PFSK-1 (cell line): ENCODE measurements at regions not wholly inside any gene's neighbourhood (a gene's known extent, or its start where the extent isn't known, plus 50 kb on each side); places are given as distances from the start of the nearest gene placed in this dataset.

Experiments used
- FOXP2 ChIP-seq: optimal IDR thresholded peaks from 2 replicates; pipeline ENCODE3; 2011; ENCODE audit warnings: borderline replicate concordance, control low read depth, inconsistent platforms; ENCODE audit not compliant: insufficient read depth; ENCODE audit errors: extremely low read length, extremely low read depth
- POLR2AphosphoS5 ChIP-seq: IDR thresholded peaks from 2 replicates; pipeline ENCODE4 v1.6.1; 2012; ENCODE audit warnings: low read depth, mild to moderate bottlenecking, control low read depth, low read length, moderate library complexity
- SIN3A ChIP-seq: IDR thresholded peaks from 2 replicates; pipeline ENCODE4 v1.6.1; 2012; ENCODE audit warnings: mild to moderate bottlenecking, low read length, moderate library complexity, borderline replicate concordance; ENCODE audit not compliant: insufficient read depth
- TAF1 ChIP-seq: IDR thresholded peaks from 2 replicates; pipeline ENCODE4 v1.6.1; 2012; ENCODE audit warnings: low read length, control low read depth, borderline replicate concordance; ENCODE audit not compliant: insufficient read depth
- TF ChIP-seq, protein P1 (sequence below), 2 experiments: IDR thresholded peaks; 2 replicates each; pipeline versions ENCODE4 v1.6.1 to v1.8.0; 2011 to 2012; ENCODE audit warnings: low read depth in 2 of 2, low read length in 2 of 2, control low read depth in 1 of 2, inconsistent platforms in 1 of 2, mild to moderate bottlenecking in 1 of 2, moderate library complexity in 1 of 2; ENCODE audit not compliant: insufficient read depth in 1 of 2

DNA sequence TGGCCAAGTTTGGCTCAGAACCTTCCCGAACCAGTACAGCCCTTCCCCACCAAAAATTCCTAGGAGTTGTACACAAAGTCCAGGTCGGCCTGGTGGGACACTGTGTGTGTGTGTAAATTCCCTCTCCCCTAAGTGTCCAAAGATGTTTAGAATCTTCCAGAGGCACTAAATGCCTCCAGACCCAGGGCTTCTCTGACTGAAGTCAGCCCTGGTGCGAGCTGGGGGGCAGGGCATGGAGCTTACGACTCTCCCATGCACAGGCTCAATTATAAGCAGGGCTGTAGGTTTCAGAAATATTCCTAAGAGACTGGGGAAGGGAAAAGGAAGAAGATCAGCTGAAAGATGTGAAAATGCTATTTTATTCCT lies 106.9 kb upstream of the ATF7IP start:
- no peak for TF ChIP-seq SIN3A
- TF ChIP-seq, protein P1, sequence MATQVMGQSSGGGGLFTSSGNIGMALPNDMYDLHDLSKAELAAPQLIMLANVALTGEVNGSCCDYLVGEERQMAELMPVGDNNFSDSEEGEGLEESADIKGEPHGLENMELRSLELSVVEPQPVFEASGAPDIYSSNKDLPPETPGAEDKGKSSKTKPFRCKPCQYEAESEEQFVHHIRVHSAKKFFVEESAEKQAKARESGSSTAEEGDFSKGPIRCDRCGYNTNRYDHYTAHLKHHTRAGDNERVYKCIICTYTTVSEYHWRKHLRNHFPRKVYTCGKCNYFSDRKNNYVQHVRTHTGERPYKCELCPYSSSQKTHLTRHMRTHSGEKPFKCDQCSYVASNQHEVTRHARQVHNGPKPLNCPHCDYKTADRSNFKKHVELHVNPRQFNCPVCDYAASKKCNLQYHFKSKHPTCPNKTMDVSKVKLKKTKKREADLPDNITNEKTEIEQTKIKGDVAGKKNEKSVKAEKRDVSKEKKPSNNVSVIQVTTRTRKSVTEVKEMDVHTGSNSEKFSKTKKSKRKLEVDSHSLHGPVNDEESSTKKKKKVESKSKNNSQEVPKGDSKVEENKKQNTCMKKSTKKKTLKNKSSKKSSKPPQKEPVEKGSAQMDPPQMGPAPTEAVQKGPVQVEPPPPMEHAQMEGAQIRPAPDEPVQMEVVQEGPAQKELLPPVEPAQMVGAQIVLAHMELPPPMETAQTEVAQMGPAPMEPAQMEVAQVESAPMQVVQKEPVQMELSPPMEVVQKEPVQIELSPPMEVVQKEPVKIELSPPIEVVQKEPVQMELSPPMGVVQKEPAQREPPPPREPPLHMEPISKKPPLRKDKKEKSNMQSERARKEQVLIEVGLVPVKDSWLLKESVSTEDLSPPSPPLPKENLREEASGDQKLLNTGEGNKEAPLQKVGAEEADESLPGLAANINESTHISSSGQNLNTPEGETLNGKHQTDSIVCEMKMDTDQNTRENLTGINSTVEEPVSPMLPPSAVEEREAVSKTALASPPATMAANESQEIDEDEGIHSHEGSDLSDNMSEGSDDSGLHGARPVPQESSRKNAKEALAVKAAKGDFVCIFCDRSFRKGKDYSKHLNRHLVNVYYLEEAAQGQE (IDR thresholded peaks at IDR 0.05; ENCODE audit: insufficient read depth in 1 of 2, low read depth in 2 of 2, low read length in 2 of 2): no peak

DNA sequence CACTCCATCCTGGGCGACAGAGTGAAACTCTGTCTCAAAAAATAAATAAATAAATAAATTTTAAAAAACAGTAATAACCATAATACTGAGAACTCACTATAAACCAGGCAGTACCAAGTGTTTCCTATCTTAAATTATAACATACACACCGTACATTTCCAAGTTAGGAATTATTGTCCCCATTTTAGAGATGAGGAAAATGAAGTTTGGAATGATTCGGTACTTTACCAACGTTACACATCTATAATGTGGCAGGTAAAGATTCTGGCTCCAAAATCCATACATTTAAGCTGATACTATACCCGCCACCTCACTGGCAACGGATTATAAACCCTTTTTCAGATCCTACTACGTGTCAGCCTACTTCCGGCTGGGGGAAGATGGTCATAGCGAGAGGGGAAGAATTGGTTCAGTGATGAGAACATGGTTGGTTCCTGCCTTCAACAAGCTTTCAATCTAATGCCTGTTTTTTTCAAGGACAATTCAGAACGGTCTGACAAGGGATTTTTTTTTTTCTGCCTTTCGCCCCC lies 105.9 kb upstream of the ATF7IP start:
- TF ChIP-seq SIN3A (no peak), POLR2AphosphoS5 (no peak), FOXP2 (no peak), TAF1 (no peak)
- TF ChIP-seq, protein P1 (IDR thresholded peaks at IDR 0.05; ENCODE audit: insufficient read depth in 1 of 2, low read depth in 2 of 2, low read length in 2 of 2): no peak

DNA sequence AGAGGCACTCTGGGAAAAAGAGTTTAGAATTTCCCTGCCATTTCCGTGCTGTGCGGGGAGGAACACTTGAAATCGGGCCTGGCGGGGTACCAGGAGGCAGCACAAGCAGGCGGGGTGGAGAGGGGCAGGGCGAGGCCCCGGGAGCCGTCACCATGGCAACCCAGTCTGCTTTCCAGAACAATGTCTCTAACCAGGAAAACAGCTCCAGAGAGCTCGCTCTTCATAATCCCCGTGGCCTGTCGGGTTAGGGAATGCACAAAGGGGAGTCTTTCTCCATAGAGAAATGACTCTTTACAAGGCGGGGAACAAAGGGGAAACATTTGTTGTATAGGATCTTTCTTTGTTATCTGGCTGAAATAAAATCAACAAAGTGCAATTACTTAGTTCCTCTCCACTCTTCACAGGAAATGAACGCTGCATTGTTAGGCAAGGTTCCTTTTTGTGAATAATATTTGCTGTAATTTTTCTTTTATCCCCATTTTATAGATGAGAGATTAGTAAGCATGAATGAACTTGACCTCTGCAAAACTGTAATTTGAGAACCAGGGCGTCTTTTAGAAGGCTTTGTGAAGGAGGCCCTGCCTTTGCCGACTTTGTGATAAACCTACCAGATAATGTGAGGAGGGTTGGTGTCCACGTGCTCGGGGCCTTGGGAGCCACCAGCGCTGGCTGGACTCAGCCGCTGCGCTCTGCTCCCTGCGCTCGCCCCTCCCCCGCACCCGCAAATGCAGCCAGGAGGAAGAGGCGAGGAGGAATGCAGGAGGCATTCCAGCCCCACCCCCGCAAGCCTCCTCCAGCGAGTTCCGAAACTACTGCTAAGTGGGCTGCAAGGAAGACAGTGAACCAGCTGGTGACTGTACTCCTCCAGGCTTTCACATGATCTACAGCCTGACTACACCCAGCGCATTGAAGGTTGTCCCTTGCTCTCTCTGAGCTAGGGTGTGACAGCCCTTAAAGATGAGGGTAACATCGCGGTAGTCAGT lies 105.2 kb upstream of the ATF7IP start:
- TF ChIP-seq SIN3A (peak; percentile 80; the same call in 1 of the 2 replicates), POLR2AphosphoS5 (peak; percentile 56), TAF1 (peak; percentile 50; the same call in 1 of the 2 replicates), FOXP2 (peak; percentile 84)
- TF ChIP-seq, protein P1 (IDR thresholded peaks at IDR 0.05; ENCODE audit: insufficient read depth in 1 of 2, low read depth in 2 of 2, low read length in 2 of 2): peak in 1 of 2 experiments; percentile 66; a peak in 1 of 4 replicates

DNA sequence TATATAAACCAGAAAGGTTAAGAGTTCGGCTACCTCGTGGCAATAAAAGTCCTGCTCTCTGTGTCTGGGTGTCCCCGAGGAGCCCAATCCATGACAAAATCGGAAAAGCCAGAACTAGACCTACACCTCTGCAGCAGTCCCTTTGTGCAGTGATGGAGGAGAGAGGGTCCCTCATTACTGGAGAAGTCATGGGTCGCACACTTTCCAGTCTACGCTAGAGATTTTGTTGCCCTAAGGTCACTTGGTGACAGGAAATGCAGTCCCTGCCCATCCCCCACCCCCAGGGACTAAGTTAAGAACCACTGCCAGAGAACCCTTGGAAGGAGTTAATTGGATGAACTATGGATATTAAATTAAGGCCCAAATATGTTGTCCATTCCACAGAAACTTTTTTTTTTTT lies 104.4 kb upstream of the ATF7IP start:
- TF ChIP-seq FOXP2 (no peak), SIN3A (no peak), TAF1 (no peak), POLR2AphosphoS5 (no peak)
- TF ChIP-seq, protein P1 (IDR thresholded peaks at IDR 0.05; ENCODE audit: insufficient read depth in 1 of 2, low read depth in 2 of 2, low read length in 2 of 2): no peak
